ENCODE measurements at regions not wholly inside any gene's neighbourhood (a gene's known extent, or its start where the extent isn't known, plus 50 kb on each side); places are given as distances from the start of the nearest gene placed in this dataset.

- TF ChIP-seq CHD7 (IDR thresholded peaks at IDR 0.05; ENCODE audit: insufficient replicate concordance, low read length) (no peak), HDAC2 (IDR thresholded peaks at IDR 0.05; ENCODE audit: borderline replicate concordance in 1 of 2, low read depth in 2 of 2, low read length in 2 of 2) (no peak), KDM5A (IDR thresholded peaks at IDR 0.05; ENCODE audit: low read length) (no peak), GABPA (IDR thresholded peaks at IDR 0.05; ENCODE audit: borderline replicate concordance, insufficient read depth, low read length) (no peak), RBBP5 (IDR thresholded peaks at IDR 0.05; ENCODE audit: borderline replicate concordance, low read depth, low read length) (no peak), CTBP2 (IDR thresholded peaks at IDR 0.05; ENCODE audit: borderline replicate concordance, insufficient read depth, insufficient read length, low read length) (no peak)
Observed at GRCh38 chr9:126088336-126088735, 238.3 kb upstream of the MVB12B start (continued).
